GM21723 (cell line): ENCODE measurements at regions not wholly inside any gene's neighbourhood (a gene's known extent, or its start where the extent isn't known, plus 50 kb on each side); places are given as distances from the start of the nearest gene placed in this dataset.

ENCODE experiments used
- ATAC-seq: cut with Tn5 transposase; IDR thresholded peaks from one replicate; pipeline ENCODE4 v1.9.1; 2021; ENCODE audit warnings: mild to moderate bottlenecking, moderate library complexity; ENCODE audit not compliant: unreplicated experiment

DNA sequence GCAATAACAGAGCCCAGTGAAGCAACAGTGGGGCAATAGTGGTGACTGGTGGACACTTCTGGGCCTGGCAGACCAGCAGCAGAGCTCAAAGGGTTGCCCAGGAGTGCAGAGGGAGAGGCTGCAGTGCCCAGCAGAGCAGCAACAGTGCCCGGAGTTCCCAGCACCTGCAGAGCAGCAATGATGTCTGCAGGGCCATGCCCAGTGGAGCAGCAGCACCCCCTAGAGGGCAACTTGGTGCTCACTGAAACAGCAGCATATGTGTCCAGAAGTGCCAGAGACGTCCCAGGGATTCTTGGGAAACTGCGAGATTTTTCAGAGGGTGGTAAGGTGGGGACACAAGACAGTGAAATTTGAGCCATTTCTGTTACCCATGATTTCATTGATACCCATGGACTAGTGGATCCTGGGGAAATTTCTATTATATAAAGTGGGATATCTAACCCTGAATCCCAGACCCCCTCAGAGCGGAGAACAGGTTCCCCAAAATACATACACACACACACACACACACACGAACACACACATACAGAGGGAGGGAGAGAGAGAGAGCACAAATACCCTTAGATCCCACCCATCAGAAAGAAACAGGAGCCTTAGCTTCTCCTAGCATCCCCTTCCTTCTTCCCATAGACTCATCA lies 156.9 kb upstream of the GJB5 start:
- ATAC-seq: no peak

DNA sequence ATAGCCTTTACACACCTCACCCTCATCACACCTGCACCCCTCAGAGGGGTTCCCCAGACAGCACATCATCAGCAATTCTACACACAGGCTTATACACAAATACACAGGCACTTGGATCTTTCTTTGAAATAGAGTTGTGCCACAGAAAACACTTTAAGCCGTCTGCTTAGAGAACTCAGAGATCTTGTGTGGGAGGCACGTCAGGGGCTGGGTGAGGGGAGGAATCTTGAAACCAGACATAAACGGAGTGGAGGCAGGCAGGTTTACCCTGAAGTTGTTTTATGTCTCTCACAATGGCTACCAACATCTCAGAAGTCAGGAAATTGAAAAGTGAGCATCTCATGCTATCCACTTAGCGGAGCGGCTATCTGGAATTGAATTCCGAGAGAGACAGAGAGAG lies 151.9 kb upstream of the GJB5 start:
- no peak for ATAC-seq

DNA sequence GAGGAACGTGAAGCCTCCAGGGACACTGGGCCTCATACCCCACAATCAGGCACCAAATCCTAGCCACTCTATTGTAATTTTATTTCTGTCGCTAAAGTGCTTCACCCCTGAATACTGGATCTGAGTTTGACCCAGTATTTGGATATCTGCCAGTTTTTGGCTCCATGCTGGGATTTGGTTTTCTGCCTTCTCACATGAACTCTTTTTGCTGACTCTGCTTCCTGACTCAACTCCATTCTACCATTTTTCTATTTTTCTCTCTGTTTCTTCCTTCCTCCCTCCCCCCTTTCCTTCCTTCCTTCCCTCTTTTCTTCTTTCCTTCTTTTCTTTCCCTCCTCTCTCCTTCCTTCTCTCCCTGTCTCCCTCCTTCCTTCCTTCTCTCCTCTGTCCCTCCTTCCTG lies 151.3 kb upstream of the GJB5 start:
- no peak for ATAC-seq

DNA sequence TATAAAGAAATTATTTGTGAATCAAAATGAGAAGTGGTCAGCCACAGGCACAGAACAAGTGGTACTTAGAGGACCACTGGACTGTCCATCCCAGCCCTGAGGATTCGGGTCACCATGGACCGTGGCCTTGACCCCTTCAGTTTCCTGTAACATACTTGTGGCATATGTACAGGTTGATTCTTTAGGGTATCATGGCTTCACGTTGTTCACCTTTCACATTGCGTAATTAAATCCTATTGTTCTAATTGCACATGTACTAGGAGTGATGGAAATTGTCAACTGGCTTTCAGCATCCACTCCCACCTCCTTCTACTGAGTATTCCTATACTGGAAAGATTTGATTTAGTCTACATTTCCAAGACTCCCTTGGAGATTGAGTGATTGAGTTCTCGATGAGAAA lies 148.3 kb upstream of the GJB5 start:
- no peak for ATAC-seq

DNA sequence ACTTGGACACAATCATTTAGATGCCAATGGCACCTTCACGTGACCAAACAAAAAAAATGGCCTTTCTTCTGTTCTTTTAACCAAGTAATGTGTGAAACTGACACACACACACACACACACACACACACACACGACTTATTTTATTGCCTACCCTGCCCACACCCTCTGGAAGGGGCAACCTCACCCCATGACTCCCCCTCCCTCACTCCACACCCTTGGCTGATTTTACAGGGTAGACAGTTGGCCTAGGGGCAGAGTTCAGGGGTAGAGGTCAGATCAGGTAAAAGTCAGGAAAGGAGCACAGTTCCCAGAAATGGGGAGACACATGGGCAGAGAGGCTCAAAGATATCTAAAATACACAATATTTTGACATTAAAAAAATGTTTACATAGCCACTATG lies 144.8 kb upstream of the GJB5 start:
- no peak for ATAC-seq

DNA sequence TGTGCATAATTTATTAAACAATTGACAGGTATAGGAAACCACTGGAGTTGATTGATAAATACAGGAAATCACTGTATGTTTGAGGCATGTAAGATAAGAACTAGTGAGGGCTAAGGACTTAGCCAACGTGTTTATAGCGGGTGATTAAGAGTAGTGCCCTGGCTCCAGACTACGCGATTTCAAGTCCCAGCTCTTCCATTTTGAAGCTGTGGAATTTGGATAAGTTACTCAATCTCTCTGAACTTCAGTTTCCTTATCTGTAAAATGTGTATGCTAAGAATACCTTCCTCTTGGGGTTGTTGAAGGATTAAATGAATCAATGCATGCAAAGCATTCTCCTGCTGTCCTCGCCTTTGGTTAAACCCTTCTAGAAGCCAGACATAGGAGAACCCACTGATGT lies 143.3 kb upstream of the GJB5 start:
- ATAC-seq: no peak

DNA sequence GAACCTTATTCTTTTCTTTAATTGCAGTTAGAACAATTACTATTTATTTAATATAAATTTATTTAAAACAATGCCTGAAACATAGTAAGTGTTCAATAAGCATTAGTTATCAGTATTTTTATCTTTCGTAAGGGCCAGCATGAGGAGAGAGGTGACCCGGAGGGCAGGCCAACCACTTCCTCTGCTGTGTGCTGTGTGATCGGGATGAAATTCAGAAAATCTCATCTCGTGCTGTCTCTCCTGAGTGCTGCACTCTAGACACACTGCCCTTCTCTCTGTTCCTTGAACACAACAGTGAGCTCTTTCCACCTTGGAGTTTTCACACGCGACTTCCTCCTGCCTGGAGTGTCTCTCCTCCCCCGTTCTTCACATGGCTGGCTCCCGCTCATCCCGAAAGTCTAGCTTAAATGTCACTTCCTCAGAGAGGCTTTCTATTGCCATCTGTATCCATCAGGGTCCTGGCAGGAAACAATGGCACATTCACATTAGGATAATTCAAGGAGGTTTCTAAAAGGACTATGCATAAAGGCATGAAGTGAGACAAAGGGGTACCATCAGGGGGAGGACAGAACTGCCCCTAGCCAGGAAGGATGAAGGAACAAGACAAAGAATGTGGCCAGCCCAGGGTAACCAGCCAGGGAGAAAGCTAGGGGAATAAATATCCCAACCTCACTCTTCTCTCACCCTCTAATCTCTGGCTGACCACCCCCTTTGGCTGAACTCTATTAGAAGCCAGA lies 142.6 kb upstream of the GJB5 start:
- ATAC-seq: no peak

DNA sequence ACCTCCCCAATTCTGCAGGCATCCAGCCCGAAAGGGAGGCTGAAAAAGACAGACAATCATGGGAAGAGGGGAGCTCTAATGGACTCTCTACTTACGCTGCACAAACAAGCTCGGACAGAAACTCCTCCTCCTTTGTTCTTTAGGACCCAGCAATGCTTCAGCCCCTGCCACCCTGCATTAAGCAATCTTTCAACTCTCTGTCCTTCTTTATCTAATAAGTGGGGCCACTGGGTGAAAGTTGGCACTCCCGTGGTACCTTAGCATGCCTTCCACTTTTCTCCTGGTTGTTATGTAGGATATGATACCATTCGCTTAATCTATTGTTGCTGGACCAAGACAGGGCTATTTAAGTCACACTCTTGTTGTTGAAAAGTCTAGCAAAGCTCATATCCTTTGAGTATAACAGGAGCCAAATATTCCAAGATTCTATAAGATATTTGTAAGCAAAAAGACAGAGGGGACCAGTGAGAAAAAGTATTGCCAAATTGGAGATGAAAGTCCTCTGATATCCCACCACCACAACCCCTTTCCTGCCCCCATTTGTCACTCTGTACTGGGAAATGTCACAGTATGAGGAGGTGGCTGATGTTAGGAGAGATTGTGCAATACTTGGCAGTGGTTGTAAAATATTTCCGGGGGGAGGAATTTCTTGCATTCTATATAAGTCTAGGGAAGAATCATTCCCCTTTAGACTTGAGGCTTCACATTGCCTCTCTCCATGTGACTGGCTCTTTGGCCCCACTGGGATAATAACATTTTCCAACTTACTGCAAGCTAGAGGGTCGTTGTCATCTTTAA lies 137.3 kb upstream of the GJB5 start:
- no peak for ATAC-seq

DNA sequence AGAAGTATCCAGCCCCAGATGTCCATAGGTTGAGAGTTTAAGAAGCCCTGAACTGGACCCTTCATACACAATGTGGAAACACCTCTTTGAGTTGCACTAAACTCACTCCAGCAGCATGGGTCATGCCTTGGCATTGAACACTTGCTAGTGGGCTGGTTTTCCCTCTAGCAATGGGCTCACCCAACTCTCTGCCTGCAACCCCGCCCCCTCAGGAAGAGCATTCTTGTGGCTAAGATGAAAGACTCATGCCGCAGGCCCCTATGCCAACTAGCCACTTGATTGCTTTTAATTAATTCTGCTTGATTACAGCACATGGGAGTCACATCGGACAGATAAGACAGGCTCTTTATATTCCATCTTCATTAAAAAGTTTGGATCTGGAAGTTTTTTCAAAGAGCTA lies 136.5 kb upstream of the GJB5 start:
- ATAC-seq: no peak

DNA sequence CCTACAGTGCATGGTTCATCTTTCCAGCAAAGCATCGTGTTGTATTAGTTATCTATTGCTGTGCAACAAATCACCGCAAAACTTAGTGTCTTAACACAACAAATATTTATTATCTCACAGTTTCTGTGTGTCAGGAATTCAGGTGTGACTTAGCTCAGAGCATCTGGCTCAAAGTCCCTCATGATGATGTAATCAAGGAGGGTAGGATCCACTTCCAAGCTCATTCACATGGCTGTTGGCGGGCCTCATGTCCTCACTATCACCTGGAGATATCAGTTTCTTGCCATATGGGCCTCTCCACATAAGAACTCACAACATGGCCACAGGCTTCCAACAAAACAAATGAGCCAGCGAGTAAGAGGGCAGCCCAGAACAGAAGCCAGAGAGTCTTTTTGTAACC lies 135.6 kb upstream of the GJB5 start:
- ATAC-seq: no peak

DNA sequence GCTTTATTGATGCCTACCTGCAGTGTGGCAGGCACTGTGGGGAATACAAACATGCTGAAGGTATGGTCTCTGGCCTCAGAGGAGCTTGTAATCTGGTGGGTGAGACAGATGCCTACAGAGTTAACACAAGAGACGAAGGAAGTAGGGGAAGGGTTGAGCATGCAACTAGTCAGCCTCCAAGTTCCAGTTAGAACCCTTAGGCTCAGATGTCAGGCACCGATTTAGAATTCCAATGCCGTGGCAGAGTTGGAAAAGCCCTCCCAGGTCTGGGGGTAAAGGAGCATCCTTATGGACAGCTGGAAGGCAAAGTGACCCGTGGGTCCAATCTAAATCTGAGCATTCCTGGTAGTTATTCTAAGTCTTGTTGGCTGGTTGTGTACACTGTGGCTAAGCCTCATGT lies 132.9 kb upstream of the GJB5 start:
- no peak for ATAC-seq

DNA sequence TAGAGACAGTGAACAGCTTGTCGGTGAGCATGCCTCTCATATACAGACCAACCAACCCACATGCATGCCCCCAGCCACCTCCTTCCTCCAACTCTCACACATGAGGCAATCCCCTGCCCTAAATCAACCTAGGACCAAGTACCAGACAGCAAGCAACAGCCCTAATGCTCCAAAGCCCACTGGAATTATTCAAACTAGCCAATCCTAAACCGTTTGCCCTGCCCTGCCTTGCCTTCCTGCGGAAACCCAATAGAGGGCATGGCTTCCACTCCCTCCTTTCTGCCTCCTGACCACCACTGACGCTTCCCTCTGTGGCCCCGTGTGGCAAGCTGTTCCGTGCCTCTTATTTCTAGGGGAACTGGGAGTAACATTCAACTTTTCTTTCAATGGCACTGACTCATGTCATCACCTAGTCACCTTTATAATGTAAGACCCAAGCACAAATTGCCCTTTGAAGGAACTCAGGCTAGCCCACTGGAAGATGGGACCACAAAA lies 129.3 kb upstream of the GJB5 start:
- no peak for ATAC-seq

DNA sequence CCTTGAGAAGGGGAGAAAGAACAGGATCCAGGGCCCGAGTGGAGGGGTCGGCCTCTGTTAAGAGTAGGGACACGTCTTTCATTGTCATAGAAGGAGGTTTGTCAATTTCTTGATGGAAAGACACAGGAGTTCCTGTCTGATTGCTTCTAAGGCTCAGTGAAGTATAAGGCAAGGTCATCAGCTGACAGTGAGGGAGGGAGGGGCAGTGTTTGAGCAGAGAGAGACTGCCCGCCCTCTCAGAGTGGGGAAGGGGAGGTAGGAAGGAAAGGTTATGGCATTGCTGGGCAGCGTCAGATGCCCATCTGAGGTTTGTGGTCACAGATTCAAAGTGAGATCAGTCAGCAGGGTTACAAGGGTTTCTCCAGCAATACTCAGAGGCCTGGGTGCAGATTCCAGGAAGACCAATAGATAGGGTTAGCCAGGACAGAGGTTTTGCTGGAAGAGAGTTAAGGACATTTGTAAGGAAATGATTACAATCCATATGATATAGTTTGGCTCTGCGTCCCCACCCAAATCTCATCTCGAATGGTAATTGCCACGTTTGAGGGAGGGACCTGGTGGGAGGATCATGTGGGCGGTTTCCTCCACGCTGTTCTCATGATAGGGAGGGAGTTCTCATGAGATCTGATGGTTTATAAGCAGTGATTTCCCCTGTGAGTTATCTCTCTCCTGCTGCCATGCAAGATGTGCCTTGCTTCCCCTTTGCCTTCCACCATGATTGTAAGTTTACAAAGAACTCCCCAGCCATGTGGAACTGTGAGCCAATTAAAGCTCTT lies 127.2 kb upstream of the GJB5 start:
- no peak for ATAC-seq

DNA sequence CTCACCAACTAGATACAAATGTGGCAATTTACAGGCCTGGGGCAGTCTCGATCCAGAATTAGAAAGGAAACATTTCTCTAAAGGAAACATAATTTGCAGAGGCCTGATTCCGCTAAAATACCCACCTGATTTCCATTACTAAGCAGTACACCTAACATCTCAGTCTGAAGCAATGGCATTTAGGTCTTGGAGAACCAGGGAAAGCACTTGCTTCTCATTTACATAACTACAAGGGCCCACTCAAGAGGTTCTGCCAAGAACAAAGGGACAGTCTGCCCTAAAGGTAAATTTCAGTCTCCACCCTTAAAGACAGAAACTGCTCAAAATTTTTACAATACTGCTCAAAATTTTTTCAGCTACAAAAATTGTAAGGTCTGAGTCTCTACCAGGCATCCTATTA lies 123.7 kb upstream of the GJB5 start:
- ATAC-seq: no peak

DNA sequence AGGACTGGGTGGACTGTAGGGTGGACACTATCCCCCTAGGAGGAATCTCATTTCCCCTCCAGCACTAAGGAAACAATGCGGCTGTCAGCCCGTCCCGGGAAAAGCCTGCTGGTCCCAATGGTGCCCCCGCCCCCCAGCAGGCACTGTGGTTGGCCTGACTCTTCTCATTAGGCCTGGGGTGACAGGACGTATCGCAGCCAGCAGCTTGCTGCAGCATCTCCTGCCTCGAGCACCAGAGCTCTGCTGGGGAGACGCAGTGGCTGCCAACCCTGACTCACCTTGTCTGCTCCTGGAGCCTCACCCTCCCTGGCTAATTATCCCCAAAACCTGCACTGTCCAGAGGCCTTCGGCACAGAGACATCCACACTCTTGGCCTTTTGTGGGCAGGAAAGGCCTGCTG lies 115.1 kb upstream of the GJB5 start:
- ATAC-seq: no peak

DNA sequence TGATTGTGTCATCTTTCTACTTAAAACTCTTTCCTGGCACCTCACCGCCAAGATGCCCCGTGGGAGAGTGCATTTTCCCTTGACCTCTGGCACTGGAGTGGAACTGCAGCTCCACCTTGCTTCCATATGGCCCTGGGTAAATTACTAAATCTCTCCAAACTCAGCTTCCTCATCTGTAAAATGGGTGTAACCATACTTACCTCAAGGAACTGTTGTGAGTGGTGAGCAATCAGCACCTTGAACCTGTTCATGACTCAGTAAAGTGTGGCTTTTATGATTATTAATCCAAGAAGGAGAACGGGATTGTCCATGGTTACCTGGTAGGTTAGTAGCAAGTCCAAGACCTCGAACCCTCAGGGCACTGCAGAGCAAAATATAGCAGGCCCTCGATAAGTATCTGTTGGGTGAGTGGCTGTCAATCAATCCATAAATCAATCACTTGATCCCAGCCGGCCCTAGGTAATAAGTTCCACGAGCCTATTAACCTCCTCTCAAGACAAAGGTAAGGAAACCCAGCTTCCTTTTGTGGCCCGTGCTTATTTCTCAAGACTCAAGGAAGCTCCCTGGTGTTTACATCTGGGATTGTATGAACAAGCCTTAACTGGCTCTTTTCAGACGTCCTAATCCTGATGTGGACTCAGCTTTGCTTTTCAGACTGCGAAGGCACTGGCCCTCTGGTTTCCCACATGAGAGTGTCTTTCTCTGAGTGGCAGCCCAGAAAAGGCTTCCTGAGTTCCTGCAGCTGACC lies 114.0 kb upstream of the GJB5 start:
- ATAC-seq: no peak

DNA sequence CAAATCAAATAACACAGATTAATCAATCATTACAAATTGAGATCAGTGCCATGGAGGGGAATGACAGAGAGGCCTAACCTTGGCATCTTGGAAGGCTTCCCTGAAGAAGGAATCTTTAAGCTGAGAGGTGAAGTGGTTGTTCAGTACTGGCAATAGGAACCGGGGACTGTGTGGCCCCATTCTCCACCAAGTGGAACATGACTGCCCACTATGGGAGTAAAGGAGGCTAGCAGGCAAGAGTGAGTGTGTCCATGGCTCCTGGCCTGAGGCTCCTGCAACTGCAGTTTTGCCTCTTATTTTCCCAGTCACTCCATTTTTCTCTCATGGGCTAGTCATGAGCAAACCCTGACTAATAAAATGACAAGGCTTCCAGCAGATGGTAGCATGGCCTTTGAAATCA lies 112.2 kb upstream of the GJB5 start:
- ATAC-seq: no peak

DNA sequence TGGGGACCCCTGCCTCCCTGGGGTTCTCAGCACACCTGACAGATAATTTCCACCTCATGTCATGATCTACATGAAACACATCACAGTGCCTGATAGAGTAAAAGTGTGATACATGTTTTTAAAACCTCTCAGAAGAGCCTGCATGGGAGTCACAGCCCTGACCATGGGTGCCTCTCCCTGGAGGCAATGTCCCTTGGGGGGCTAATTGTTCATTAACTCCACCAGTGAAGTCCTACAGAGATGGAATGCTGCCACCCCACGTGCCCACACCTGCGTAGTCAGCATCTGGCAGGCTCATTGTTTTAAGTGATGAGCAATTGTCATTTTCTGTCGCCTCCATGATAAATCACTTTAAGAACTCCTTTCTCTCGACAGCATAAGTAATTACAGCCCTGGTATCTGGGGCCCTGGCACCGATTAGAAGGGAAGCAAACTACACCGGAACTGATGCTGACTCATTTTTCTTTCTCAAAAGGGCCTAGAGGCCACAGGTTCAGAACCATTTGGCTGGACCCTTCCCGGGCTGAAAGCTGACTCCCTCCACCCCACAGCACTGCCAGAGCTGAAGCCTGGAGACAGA lies 109.6 kb upstream of the GJB5 start:
- no peak for ATAC-seq

DNA sequence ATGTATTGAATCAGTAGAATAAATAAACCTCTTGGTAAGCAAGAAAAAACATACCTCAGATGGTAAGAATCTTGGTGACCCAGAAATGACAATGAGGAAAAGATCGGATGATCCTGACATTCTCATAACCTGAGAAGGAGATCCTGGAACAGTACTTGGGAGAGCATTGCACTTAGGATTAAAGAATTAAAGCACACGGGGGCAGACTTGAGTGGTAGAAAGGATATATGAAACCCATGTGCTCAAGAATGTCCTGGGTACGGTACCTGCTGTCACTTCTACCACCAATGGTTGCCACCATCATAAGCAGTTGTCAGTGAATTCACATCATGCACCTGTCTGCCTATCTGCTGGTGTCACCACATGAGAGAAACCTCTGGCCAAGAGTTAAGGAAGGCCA lies 108.9 kb upstream of the GJB5 start:
- ATAC-seq: no peak

DNA sequence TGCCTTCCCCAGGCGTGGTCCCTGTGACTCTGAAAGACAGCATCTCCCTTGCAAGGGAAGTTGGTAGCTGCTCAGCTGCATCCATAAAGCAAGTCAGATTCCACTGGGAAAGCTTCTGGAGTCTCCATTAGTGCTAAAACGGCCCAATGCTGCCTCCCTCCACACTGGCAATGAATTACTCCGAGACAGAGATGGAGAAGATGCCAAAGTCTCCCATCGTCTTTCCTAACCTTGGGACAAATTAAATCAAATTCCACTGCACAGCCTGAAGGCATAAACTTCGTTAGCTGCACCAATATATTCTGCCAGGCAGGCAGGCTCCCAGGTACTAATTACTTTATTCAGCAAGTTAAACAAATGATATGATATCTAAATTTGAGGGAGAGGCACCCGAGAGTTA lies 106.3 kb upstream of the GJB5 start:
- ATAC-seq: no peak
